ENCODE measurements at regions not wholly inside any gene's neighbourhood (a gene's known extent, or its start where the extent isn't known, plus 50 kb on each side); places are given as distances from the start of the nearest gene placed in this dataset.
"Not testable (repeated sequence)": the region's sequence is repeated elsewhere in the genome, so short reads cannot be mapped to it uniquely, and the experiment has no call there.

DNA sequence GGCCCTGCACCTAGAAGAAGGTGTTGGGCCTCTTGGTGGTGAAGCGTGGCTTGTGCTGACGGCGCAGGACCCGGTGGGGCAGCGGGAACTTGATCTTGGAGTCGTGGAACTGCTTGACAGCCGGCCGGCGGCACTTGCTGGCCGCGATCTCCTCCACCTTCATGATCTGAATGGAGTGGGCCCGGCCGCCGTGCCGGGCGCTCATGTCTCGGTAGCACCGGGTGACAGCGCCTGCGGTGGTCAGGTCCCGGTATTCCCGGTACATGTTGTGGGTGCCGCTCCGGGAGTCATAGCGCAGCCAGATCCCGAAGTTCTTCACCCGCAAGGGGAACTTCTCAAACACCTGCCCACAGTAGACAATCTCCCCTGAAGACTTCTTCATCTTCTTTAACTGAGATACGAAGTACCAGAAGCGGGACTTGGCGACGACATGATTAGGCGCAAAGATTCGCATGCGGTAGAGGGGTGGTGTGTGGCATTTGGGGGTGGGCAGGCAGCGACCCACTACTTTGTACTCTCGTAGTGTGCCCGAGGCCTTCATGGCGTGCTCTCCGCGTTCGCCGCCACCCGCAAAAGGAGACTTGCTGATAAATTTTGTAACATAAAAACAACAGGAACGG is 92.1 kb upstream of the MSH6 start:
- not testable (repeated sequence) for DNase-seq (ENCODE audit: low read depth in 4 of 4, low spot score in 3 of 4)

DNA sequence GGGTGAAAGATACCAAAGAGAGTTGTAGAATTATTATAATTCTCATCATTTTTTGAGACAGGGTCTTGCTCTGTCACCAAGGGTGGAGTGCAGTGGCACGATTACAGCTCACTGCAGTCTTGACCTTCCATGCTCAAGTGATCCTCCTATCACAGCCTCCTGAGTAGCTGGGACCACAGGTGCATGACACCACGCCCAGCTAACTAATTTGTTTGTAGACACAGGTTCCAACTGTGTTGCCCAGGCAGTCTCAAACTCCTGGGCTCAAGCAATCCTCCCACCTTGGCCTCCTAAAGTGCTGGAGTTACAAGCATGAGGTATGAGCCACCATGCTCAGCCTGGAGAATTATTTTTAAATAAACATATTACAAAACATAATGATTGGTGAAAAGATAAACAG is 92.8 kb upstream of the MSH6 start:
- no peak for DNase-seq (ENCODE audit: low read depth in 4 of 4, low spot score in 3 of 4)

DNA sequence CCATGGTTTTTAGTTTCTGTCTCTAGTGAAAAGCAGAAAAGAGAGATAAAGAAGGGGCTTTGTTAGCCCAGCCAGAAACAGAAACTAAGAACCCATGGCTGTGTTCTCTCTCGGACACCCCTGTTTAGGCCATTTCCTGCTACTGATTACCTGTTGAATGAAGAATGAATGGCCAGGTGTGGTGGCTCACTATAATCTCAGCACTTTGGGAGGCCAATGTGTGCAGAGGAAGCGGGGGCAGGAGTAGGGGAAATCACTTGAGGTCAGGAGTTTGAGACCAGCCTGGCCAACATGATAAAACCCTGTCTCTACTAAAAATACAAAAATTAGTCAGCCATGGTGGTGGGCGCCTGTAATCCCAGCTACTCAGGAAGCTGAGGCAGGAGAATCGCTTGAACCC is 93.8 kb upstream of the MSH6 start:
- DNase-seq (ENCODE audit: low read depth in 4 of 4, low spot score in 3 of 4) = not testable (repeated sequence)

DNA sequence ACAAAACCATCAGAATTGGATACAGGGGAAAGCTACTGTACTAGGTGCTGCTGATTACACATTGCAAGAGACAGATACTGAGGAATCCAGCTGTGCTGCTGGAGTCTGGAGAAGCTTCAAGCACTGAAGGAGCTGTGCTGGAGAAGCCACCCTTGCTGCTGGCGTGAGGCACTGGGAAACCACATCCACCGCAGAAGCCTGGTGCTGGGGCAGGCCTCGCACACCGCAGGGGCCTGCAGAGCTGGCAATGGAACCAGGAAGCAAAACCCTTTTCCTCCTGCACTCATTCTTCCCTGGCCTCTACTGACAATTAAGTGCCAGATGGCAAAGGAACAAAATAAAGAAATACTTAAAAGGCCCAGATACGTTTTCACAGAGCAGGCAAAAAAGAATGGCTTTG is 94.4 kb upstream of the MSH6 start:
- DNase-seq (ENCODE audit: low read depth in 4 of 4, low spot score in 3 of 4) = no peak

DNA sequence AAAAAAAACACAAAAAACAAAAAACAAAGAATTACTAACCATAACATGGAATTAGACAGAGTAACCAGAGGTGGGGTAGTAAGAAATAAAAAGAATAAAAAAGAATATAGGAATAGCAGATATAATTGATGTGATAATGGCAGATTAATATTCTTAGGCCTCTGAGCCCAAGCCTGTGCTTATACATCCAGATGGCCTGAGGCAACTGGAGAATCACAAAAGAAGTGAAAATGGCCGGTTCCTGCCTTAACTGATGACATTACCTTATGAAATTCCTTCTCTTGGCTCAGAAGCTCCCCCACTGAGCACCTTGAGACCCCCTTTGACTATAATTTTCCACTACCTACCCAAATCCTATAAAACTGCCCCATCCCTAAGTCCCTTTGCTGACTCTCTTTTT is 95.1 kb upstream of the MSH6 start:
- no peak for DNase-seq (ENCODE audit: low read depth in 4 of 4, low spot score in 3 of 4)

DNA sequence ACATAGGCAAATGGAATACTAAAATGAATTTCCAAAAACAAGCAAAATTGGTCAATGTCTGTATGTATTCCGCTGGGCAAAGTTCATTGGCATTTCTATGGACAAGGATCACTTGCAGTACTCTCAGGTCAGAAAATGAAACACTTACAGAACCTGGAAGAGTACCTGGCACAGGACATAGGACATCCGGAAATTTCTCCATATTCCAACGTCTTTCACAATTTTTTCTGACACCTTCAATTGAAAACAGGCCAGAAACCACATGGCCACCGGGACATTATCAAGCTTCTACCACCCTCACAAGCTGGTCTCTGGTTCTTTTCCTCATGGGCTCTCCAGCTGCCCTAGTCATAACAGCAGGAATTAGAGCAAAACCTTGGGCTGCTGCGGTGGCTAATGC is 96.9 kb upstream of the MSH6 start:
- no peak for DNase-seq (ENCODE audit: low read depth in 4 of 4, low spot score in 3 of 4)

DNA sequence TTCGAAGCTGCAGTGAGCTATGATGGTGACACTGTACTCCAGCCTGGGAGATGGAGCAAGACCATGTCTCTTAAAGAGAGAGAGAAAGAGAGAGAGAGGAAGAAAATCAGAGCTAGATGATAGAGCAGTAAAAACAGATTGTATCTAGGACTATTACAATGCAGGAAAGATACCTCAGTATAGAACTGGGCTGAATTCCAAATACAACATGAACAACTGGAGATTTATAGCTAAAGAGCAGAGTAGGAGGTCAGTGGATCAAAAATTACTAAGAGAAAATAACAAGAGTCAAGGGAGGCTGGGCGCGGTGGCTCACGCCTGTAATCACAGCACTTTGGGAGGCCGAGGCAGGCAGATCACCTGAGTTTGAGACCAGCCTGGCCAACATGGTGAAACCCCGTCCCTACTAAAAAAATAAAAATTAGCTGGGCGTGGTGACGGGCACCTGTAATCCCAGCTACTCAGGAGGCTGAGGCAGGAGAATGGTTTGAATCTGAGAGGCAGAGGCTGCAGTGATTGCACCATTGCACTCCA is 100.7 kb upstream of the MSH6 start:
- DNase-seq (ENCODE audit: low read depth in 4 of 4, low spot score in 3 of 4) = no peak

DNA sequence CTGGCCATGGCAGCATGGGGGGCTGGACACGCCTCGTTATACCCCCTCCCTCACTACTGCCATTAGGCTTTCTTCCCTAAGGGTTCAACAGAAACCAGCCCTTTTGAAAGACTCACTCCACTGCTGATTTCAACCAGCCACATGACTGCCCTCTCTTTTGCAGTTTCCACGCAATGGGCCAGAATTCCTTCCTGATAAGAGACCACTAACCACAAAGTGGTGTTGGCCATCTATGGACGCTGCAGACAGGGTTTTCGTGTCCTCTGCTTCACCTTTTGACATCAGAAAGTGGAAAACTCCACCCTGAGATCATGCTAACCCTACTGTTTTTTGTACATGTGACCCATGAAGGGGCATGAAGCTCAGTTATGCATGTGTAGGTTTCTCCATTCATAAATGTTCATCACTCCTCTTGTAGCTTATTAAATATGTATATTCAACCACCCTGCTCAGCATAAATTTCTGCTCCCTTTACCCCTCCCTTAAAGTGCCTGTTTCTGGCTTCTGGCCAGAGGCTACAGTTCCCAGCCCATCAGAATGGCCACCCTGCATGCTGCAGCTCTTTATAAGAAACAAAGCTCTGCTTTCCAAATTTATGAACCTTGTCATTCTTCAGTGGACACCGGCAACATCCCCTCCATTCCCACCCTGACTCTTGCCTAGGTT is 105.6 kb upstream of the KCNK12 start:
- no peak for DNase-seq (ENCODE audit: low read depth in 4 of 4, low spot score in 3 of 4)

DNA sequence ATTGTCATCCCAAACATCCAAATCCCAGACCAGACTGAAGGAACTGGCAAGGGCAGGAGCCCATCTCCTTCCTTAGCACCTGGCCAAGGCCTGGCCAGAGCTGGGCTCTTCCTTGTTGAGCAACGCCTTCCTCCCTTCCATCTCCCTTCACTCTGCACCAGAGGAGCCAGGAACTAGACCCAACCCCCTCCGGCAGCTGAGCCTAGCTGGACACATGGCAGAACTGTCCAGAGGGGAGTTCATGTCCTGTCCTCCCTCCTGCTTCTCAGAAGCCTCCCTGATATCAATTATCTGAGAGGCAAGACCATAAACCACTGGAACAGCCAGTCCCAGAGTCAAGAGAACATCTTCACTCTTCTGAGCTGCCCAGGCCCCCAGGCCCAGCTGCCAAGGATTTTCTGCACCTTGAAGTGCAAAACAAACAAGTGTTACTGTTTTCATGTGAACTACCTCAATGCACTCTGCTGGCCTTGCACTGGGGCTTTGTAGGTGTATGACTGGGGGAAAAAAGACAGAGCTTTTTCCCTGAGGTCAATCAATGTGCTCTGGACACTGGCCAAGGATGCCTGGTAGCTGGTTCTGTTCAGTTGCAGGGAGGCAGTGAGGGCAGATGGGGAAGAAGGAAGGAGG is 104.5 kb upstream of the KCNK12 start:
- DNase-seq (ENCODE audit: low read depth in 4 of 4, low spot score in 3 of 4) = no peak

DNA sequence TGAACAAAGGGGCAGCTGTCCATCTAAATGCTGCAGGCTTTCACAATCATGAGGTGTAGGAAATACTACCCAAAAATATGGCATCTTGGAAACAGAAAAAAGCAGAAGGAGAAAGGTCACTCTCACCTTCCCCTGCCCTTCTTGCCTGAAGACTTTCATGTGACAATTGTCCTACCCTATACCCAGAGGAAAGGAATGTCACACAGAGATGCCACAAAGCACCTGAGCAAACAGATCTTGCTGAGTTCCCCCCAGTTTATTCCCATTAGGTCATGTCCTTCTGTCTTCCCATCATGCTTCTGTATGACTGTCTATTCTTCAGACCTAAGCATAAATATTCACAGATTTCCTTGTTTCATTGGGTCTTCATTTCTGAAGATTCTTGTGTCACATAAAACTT is 95.5 kb upstream of the KCNK12 start:
- DNase-seq (ENCODE audit: low read depth in 4 of 4, low spot score in 3 of 4) = no peak

DNA sequence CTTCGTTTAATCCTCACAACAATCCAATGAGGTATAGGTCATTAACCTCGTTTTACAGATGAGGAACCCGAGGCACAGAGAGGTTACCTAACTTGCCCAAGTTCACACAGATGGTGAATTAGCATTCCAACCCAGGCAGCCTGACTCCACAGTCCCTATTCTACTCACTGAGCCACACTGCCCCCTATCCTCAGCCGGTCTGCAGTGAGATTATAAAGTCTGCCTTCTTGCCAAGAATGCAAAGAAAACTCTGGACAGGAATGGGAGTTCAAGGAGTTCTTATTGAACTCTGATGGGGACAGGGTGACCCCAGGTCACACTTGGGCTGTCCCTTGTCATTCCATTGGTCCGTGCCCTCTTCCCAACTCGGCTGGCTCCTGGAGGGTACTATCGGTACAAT is 94.0 kb upstream of the KCNK12 start:
- no peak for DNase-seq (ENCODE audit: low read depth in 4 of 4, low spot score in 3 of 4)

DNA sequence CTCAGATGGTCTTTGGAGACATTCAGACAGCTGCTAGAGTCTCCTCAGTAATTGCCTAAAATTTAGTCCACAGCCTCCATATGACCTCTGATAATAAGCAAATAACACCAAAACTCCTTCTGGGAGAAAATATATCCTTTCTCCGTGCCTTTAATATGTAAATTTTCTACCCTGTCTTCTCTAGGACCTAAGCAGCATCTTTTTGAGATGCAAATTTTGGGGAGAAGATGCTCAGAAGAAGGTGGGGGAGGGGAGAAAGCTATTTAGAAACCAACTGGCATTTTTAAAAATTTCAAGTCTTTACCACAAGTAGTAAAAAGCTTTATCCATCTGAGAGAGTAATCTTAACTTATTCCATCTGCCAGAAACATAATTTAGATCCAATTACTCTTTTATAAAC is 91.8 kb upstream of the KCNK12 start:
- DNase-seq (ENCODE audit: low read depth in 4 of 4, low spot score in 3 of 4) = no peak

DNA sequence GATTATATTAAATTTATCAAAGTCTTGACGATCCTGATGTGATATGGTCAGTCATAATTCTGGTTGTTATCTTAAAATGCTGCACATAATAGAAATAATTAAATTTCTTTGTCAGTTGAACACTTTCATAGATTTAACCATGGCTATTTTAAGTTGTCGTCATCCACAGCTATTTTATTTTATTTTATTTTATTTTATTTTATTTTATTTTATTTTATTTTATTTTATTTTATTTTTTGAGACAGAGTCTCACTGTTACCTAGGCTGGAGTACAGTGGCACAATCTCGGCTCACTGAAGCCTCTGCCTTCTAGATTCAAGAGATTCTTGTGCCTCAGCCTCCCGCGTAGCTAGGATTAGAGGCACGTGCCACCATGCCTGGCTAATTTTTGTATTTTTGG is 90.5 kb upstream of the KCNK12 start:
- no peak for DNase-seq (ENCODE audit: low read depth in 4 of 4, low spot score in 3 of 4)

DNA sequence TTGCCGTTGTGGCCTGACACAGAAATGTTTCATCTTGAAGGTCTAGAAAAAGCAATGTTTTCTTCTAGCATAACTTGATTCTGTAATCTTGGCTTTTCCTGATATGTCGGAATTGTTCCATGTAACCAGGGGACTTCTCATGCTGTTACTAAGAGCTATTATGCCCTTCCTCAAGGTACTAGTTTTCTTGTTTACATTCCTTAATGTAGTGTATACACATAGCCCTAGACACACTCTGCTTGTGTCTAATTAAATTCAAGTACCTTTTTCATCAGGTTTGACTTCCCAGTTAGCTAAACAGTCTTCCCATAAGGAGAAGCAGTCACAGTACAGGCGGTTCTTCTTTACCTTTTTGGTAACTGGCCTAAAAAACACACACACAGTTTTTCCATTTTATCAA is 89.4 kb upstream of the KCNK12 start:
- no peak for DNase-seq (ENCODE audit: low read depth in 4 of 4, low spot score in 3 of 4)

DNA sequence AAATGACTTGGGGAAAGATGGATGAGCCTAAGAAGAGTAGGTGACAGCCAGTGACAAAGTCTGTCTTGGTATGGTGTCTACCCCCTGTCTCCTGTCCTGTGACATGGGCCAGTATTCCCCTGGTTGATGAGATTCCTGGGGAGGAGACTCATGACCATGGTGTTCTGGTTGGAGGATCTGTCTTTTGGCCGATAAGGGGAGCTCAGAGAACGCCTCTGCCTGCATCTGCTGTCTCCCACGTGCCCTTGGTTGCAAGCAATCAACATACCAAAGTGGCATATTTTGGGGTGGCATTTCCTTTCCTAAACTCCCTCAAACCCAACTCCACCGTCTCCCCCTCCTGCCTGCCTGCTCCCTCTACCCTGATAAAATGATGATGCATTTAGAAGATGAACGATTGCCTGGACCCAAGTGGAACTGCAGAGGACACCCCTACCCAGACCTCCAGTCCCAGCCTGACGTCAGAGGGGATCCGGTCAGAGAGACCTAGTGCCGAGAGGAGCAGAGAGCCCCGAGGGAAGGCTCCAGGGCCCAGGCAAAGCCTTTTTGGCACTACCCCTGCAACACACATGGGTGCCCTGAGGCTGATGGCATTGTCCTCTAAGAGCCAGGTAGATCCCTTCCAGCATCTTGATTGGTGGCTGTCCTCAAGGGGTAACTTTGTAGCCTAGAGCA is 88.0 kb upstream of the KCNK12 start:
- no peak for DNase-seq (ENCODE audit: low read depth in 4 of 4, low spot score in 3 of 4)

DNA sequence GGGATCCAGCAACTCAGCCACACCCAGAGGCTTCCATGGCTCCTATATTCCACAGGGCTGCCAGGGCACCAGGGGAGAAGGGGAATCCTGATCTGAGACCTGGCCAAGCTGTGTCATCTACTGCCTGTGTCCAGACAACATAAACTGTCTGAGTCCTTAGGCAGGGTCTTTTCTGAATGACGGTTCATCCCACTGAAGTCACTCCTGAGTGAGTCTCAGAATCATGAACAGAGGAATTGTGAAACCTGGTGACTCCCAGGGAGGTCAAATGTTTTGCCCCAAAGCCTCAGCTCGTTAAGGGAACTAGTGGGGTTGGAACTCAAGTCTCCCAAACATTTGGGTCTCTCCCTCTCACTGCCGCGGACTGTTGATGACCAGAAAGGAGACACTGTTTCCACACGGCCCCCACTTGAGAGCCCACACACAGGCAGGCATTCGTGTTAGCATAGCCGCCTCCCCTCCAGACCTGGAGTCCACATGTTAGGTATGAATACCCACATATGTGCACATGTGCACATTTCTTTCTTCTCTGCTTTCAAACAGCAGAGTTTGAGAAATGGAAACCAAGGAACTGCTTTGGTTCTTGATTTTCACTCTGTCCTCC is 87.2 kb upstream of the KCNK12 start:
- DNase-seq (ENCODE audit: low read depth in 4 of 4, low spot score in 3 of 4) = no peak

DNA sequence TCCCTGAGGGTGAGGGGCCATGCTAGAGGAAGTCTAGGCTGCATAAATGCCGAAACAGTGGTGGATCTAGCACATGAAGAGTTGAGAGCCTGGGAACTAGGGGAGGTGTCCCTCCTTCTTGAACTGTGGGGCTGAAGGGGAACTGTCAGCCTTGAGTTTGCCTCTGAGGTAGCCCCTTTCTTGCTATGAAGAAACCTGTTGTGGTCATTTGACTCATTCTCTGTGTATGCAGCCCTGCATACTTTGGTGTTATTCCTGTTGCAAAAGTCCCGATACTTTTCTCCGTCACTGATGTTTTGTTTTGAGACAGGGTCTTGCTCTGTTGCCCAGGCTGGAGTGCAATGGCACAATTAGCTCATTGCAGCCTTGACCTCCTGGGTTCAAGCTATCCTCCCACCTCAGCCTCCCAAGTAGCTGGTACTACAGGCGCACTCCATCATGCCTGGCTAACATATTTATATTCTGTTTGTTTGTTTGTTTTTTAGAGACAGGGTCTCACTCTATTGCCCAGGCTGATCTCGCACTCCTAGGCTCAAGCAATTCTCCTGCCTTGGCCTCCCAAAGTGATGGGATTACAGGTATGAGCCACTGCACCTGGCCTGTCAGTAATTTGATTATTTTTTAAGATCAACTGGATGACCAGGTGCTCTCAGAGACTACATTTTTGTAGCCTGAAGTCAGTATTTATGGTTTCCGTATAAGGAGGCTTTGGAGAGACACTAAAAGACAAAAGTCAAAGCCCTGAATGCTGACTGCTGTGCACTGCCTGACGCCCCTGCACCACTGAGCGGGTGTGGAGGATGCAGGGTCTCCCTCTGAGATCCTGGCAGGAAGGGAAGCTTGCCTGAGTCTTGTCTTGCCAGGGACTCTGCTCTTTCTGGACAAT is 86.2 kb upstream of the KCNK12 start:
- no peak for DNase-seq (ENCODE audit: low read depth in 4 of 4, low spot score in 3 of 4)

DNA sequence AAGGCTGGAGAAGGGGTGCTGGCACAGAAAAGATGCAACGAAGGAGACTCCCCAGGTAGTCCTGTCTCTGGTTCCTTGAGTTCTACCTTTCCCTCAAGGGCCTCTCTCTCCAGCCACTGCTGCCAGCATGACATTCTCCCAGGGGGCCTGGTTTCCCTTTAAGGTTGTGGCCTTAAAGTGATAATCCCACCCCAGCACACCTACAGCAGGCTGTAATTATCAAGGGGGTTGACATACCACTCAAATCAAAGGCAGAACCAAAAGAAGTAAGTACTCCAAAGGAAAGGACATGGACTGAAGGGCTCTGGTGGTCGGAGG is 84.7 kb upstream of the KCNK12 start:
- no peak for DNase-seq (ENCODE audit: low read depth in 4 of 4, low spot score in 3 of 4)

DNA sequence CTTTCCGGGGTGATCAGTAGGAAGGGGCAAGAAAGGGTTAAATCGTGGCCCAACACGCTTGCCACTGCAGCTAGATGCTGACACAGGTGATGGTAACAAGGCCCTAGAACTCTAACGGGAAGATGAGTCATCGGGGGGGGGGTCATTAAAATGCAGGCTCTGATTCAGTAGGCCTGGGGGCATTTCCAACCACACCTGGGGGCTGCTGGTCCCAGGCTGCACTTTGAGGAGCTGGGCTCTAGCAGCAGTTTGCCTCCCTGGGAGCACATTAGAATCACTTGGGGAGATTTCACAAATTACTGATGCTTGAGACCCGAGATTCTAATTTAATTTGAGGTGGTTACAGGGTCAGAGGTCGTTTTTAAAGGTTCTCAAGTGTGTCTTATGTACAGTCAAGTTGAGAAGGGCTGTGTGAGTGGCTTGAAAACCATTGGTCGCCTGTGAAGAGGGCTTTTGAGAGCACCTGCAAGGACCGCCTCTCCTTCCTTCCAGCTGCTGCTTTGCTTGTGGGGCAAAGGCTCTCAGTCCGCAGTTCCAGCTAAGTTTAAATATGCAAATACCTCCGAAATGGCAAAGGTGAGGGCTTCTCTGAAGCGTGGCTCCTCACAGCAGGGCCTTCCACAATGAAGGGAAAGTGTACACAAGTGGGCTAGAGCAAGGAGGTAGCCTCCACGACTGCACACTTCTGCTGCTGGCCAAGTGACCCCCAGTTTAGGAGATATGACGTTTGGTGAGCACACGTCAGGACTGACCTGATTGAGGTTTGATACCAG is 84.2 kb upstream of the KCNK12 start:
- no peak for DNase-seq (ENCODE audit: low read depth in 4 of 4, low spot score in 3 of 4)

All from left renal pelvis (tissue), 4 donors.